Bronchial epithelial cell (primary cell): ENCODE measurements at regions not wholly inside any gene's neighbourhood (a gene's known extent, or its start where the extent isn't known, plus 50 kb on each side); places are given as distances from the start of the nearest gene placed in this dataset.
A peak's percentile ranks its signal among the peaks of the same experiment; 100 is the strongest.

Source experiments
- DNase-seq: peaks from one replicate; pipeline ENCODE4 v3.0.0-alpha.2; 2010; ENCODE audit warnings: low read depth
- FAIRE-seq: peaks from 2 replicates; lab custom pipeline; 2011; peaks lifted over from hg19 to GRCh38; lab: Jason Lieb, UNC
- H3K27me3 ChIP-seq: 2 replicates; pipeline ENCODE4 v1.5.1; 2011; ENCODE audit warnings: low read length; ENCODE audit not compliant: control insufficient read depth, insufficient read depth
- H3K36me3 ChIP-seq: 2 replicates; pipeline ENCODE4 v1.5.1; 2011; ENCODE audit warnings: low read length; ENCODE audit not compliant: control insufficient read depth, insufficient read depth
- H3K4me3 ChIP-seq: 2 replicates; pipeline ENCODE4 v1.5.1; 2011; ENCODE audit warnings: mild to moderate bottlenecking, low read depth, low read length, control low read depth
- CTCF ChIP-seq: IDR thresholded peaks from 2 replicates; pipeline ENCODE4 v1.5.1; 2011; ENCODE audit warnings: mild to moderate bottlenecking, moderate library complexity, low read length, control low read depth, inconsistent platforms; ENCODE audit not compliant: insufficient read depth, severe bottlenecking

- Histone ChIP-seq H3K36me3 (no peaks in the 10 kb centered on the region), H3K4me3 (no peak overlapping the region), H3K27me3 (no peaks in the 10 kb centered on the region)
- FAIRE-seq (no peak), DNase-seq (peak; percentile 28)
- TF ChIP-seq CTCF = no peak
Observed at GRCh38 chr18:67428805-67429204, 87.7 kb downstream of the DSEL start.

- H3K4me3 ChIP-seq = no peak overlapping the region
- FAIRE-seq = no peak
- no peak for TF ChIP-seq CTCF
- H3K27me3 ChIP-seq = no peaks in the 10 kb centered on the region
- H3K36me3 ChIP-seq = no peaks in the 10 kb centered on the region
- no peak for DNase-seq
Observed at GRCh38 chr18:67428158-67428557, 88.4 kb downstream of the DSEL start.

GRCh38 chr18:67426486-67426885 is 90.0 kb downstream of the DSEL start:
- no peak for TF ChIP-seq CTCF
- no peaks in the 10 kb centered on the region for H3K27me3 ChIP-seq
- FAIRE-seq (no peak), DNase-seq (no peak)
- H3K4me3 ChIP-seq = no peak overlapping the region
- H3K36me3 ChIP-seq = no peaks in the 10 kb centered on the region

- DNase-seq (peak; percentile 99), FAIRE-seq (peak; percentile 43)
- Histone ChIP-seq H3K27me3 (no peaks in the 10 kb centered on the region), H3K36me3 (no peaks in the 10 kb centered on the region), H3K4me3 (no peak overlapping the region)
- TF ChIP-seq CTCF = no peak
Observed at GRCh38 chr18:67425672-67426071, 90.8 kb downstream of the DSEL start.

GRCh38 chr18:67421651-67422050 is 94.9 kb downstream of the DSEL start:
- DNase-seq (peak; percentile 50), FAIRE-seq (no peak)
- no peaks in the 10 kb centered on the region for H3K36me3 ChIP-seq
- no peaks in the 10 kb centered on the region for H3K27me3 ChIP-seq
- no peak overlapping the region for H3K4me3 ChIP-seq
- TF ChIP-seq CTCF = no peak

- H3K4me3 ChIP-seq = no peak overlapping the region
- no peak for FAIRE-seq
- H3K36me3 ChIP-seq = no peaks in the 10 kb centered on the region
- TF ChIP-seq CTCF = no peak
- no peaks in the 10 kb centered on the region for H3K27me3 ChIP-seq
- peak; percentile 41 for DNase-seq
Observed at GRCh38 chr18:67417864-67418523, 98.5 kb downstream of the DSEL start.
